Activated CD4-positive, alpha-beta T cell treated with anti-CD3 and anti-CD28 coated beads, Interleukin-2, amount 50 U/mL, for 4 hours (primary cell): ENCODE measurements at regions not wholly inside any gene's neighbourhood (a gene's known extent, or its start where the extent isn't known, plus 50 kb on each side); places are given as distances from the start of the nearest gene placed in this dataset.
"Not testable (repeated sequence)": the region's sequence is repeated elsewhere in the genome, so short reads cannot be mapped to it uniquely, and the experiment has no call there.

Experiments used
- DNase-seq, 2 experiments: peaks; one replicate each; pipeline ENCODE4 v3.0.0-alpha.2; 2020

- DNase-seq: no peak
Measured at GRCh38 chr4:12651876-12652275, 832.3 kb downstream of the RAB28 start.

GRCh38 chr4:12645732-12646131 lies 838.4 kb downstream of the RAB28 start:
- no peak for DNase-seq

- DNase-seq: no peak
Measured at GRCh38 chr4:12644261-12644660, 839.9 kb downstream of the RAB28 start.

- DNase-seq: no peak
Measured at GRCh38 chr4:12636191-12636590, 847.9 kb downstream of the RAB28 start.

GRCh38 chr4:12635629-12636028 lies 848.5 kb downstream of the RAB28 start:
- DNase-seq: no peak

- peak; percentile 52 to 63 for DNase-seq
Measured at GRCh38 chr4:12633053-12633651, 851.0 kb downstream of the RAB28 start.

- no peak for DNase-seq
Measured at GRCh38 chr4:12615822-12616221, 868.3 kb downstream of the RAB28 start.

- no peak for DNase-seq
Measured at GRCh38 chr4:12612876-12613275, 871.3 kb downstream of the RAB28 start.

- DNase-seq: not testable (repeated sequence)
Measured at GRCh38 chr4:12609212-12609875, 874.8 kb downstream of the RAB28 start.

- no peak for DNase-seq
Measured at GRCh38 chr4:12595986-12596385, 888.2 kb downstream of the RAB28 start.

GRCh38 chr4:12595489-12595888 lies 888.7 kb downstream of the RAB28 start:
- DNase-seq: no peak

- no peak for DNase-seq
Measured at GRCh38 chr4:12588582-12588981, 895.6 kb downstream of the RAB28 start.

GRCh38 chr4:12586242-12587006 lies 897.7 kb downstream of the RAB28 start:
- no peak for DNase-seq

GRCh38 chr4:12584116-12584875 lies 899.8 kb downstream of the RAB28 start:
- no peak for DNase-seq

- no peak for DNase-seq
Measured at GRCh38 chr4:12583275-12583674, 900.9 kb downstream of the RAB28 start.

GRCh38 chr4:12580787-12581186 lies 903.4 kb downstream of the RAB28 start:
- DNase-seq: no peak

GRCh38 chr4:12579172-12579571 lies 905.0 kb downstream of the RAB28 start:
- DNase-seq: no peak

GRCh38 chr4:12576409-12576808 lies 907.7 kb downstream of the RAB28 start:
- DNase-seq: no peak

- DNase-seq: no peak
Measured at GRCh38 chr4:12573716-12574115, 910.4 kb downstream of the RAB28 start.

GRCh38 chr4:12562476-12563140 lies 921.5 kb downstream of the RAB28 start:
- DNase-seq: no peak

- DNase-seq: no peak
Measured at GRCh38 chr4:12562021-12562420, 922.1 kb downstream of the RAB28 start.

GRCh38 chr4:12555011-12555410 lies 929.1 kb downstream of the RAB28 start:
- DNase-seq: no peak

- DNase-seq: no peak
Measured at GRCh38 chr4:12548678-12549077, 935.5 kb downstream of the RAB28 start.
